Neural progenitor cell (in vitro differentiated cells): ENCODE measurements at regions not wholly inside any gene's neighbourhood (a gene's known extent, or its start where the extent isn't known, plus 50 kb on each side); places are given as distances from the start of the nearest gene placed in this dataset.

Experiments
- DNase-seq: peaks from one replicate; pipeline ENCODE4 v3.0.0-alpha.2; 2016; ENCODE audit warnings: low spot score
- H2AFZ ChIP-seq: fragments of 200-600 bp; sonication (generic); replicated peaks from 2 replicates; pipeline ENCODE4 v1.6.1; 2016; ENCODE audit warnings: antibody characterized with exemption
- H3F3A ChIP-seq: fragments of 200-600 bp; sonication (generic); 2 replicates; pipeline ENCODE4 v1.6.1; 2016; ENCODE audit warnings: antibody characterized with exemption, low read depth
- H3K27ac ChIP-seq: fragments of 200-600 bp; sonication (generic); 2 replicates; pipeline ENCODE4 v1.5.1; 2016; ENCODE audit warnings: mild to moderate bottlenecking
- H3K27me3 ChIP-seq: fragments of 200-600 bp; sonication (generic); 2 replicates; pipeline ENCODE4 v1.6.1; 2016; ENCODE audit warnings: mild to moderate bottlenecking, moderate library complexity
- H3K36me3 ChIP-seq: fragments of 200-600 bp; sonication (generic); 2 replicates; pipeline ENCODE4 v1.5.1; 2016
- H3K4me1 ChIP-seq: fragments of 200-600 bp; sonication (generic); 2 replicates; pipeline ENCODE4 v1.6.1; 2016; ENCODE audit warnings: mixed run types
- H3K4me2 ChIP-seq: fragments of 200-600 bp; sonication (generic); 2 replicates; pipeline ENCODE4 v1.6.1; 2016
- H3K4me3 ChIP-seq: fragments of 200-600 bp; sonication (generic); 2 replicates; pipeline ENCODE4 v1.5.1; 2016
- H3K79me2 ChIP-seq: fragments of 200-600 bp; sonication (generic); 2 replicates; pipeline ENCODE4 v1.6.1; 2016; ENCODE audit warnings: low read depth
- H3K9ac ChIP-seq: fragments of 200-600 bp; sonication (generic); 2 replicates; pipeline ENCODE4 v1.6.1; 2016
- H3K9me3 ChIP-seq: fragments of 200-600 bp; sonication (generic); 2 replicates; pipeline ENCODE4 v1.5.1; 2016; ENCODE audit warnings: low read depth
- H4K20me1 ChIP-seq: fragments of 200-600 bp; sonication (generic); 2 replicates; pipeline ENCODE4 v1.6.1; 2016; ENCODE audit warnings: low read depth
- H3K27ac Mint-ChIP-seq: 3 replicates; pipeline ENCODE4 v1.8.0; 2021; ENCODE audit warnings: mixed read lengths
- H3K27me3 Mint-ChIP-seq: 2 replicates; pipeline ENCODE4 v1.8.0; 2022; ENCODE audit warnings: low read depth, mild to moderate bottlenecking, inconsistent platforms, moderate library complexity, mixed read lengths; ENCODE audit not compliant: insufficient read depth
- H3K36me3 Mint-ChIP-seq: 3 replicates; pipeline ENCODE4 v1.8.0; 2021; ENCODE audit warnings: mixed read lengths
- H3K4me1 Mint-ChIP-seq: 3 replicates; pipeline ENCODE4 v1.8.0; 2021; ENCODE audit warnings: mixed read lengths
- H3K4me3 Mint-ChIP-seq: 3 replicates; pipeline ENCODE4 v1.8.0; 2021; ENCODE audit warnings: mild to moderate bottlenecking, moderate library complexity, mixed read lengths
- H3K9me3 Mint-ChIP-seq: 3 replicates; pipeline ENCODE4 v1.8.0; 2020; ENCODE audit warnings: mixed read lengths
- CTCF ChIP-seq: fragments of 200-600 bp; sonication (generic); IDR thresholded peaks from 2 replicates; pipeline ENCODE4 v1.5.1; 2017; ENCODE audit warnings: antibody characterized with exemption, mild to moderate bottlenecking
- EZH2 ChIP-seq: fragments of 200-600 bp; sonication (generic); IDR thresholded peaks from 2 replicates; pipeline ENCODE4 v1.6.1; 2017; ENCODE audit warnings: antibody characterized with exemption, mild to moderate bottlenecking, moderate library complexity
- EZH2phosphoT487 ChIP-seq: fragments of 200-600 bp; sonication (generic); IDR thresholded peaks from 2 replicates; pipeline ENCODE4 v1.6.1; 2017; ENCODE audit warnings: antibody characterized with exemption

- H3K27ac ChIP-seq = no peak overlapping the region
- no peak for TF ChIP-seq EZH2
- TF ChIP-seq CTCF = no peak
- TF ChIP-seq EZH2phosphoT487 = no peak
- no peaks in the 10 kb centered on the region for H3K27me3 ChIP-seq
- H3K9ac ChIP-seq = no peak overlapping the region
- Mint-ChIP-seq H3K36me3 (no peaks in the 10 kb centered on the region), H3K9me3 (no peaks in the 10 kb centered on the region), H3K4me3 (no peak overlapping the region), H3K4me1 (peaks cover 3% of the 10 kb centered on the region), H3K27ac (no peak overlapping the region), H3K27me3 (no peaks in the 10 kb centered on the region)
- H3K9me3 ChIP-seq = no peaks in the 10 kb centered on the region
- H3F3A ChIP-seq = no peaks in the 10 kb centered on the region
- H4K20me1 ChIP-seq = no peaks in the 10 kb centered on the region
- no peaks in the 10 kb centered on the region for H3K36me3 ChIP-seq
- no peaks in the 10 kb centered on the region for H3K4me1 ChIP-seq
- H2AFZ ChIP-seq = peak overlapping the region; percentile 51
- H3K4me3 ChIP-seq = no peak overlapping the region
- DNase-seq = no peak
- H3K4me2 ChIP-seq = no peak overlapping the region
- no peaks in the 10 kb centered on the region for H3K79me2 ChIP-seq
Measured at GRCh38 chr16:59880611-59881010, 1146.5 kb upstream of the GOT2 start.

- Histone ChIP-seq H3K27me3 (no peaks in the 10 kb centered on the region), H3K36me3 (no peaks in the 10 kb centered on the region), H3F3A (no peaks in the 10 kb centered on the region), H3K9me3 (no peaks in the 10 kb centered on the region), H3K4me2 (no peak overlapping the region), H3K79me2 (no peaks in the 10 kb centered on the region), H3K27ac (no peak overlapping the region), H3K4me1 (no peaks in the 10 kb centered on the region), H2AFZ (peak overlapping the region; percentile 53), H4K20me1 (no peaks in the 10 kb centered on the region), H3K9ac (no peak overlapping the region), H3K4me3 (no peak overlapping the region)
- Mint-ChIP-seq H3K27ac (no peak overlapping the region), H3K27me3 (no peaks in the 10 kb centered on the region), H3K36me3 (no peaks in the 10 kb centered on the region), H3K4me1 (peaks cover 6% of the 10 kb centered on the region), H3K9me3 (no peaks in the 10 kb centered on the region), H3K4me3 (no peak overlapping the region)
- DNase-seq = no peak
- no peak for TF ChIP-seq EZH2
Measured at GRCh38 chr16:59878999-59879398, 1144.9 kb upstream of the GOT2 start.

- no peaks in the 10 kb centered on the region for H3K36me3 Mint-ChIP-seq
- H3K27me3 ChIP-seq = no peaks in the 10 kb centered on the region
- H3K4me2 ChIP-seq = no peak overlapping the region
- H3K9ac ChIP-seq = no peak overlapping the region
- H3K4me1 ChIP-seq = no peaks in the 10 kb centered on the region
- no peak for TF ChIP-seq EZH2
- TF ChIP-seq EZH2phosphoT487 = no peak
- no peak for TF ChIP-seq CTCF
- H3K27ac Mint-ChIP-seq = no peak overlapping the region
- no peaks in the 10 kb centered on the region for H4K20me1 ChIP-seq
- H3K4me1 Mint-ChIP-seq = peaks cover 6% of the 10 kb centered on the region
- no peak overlapping the region for H3K27ac ChIP-seq
- H2AFZ ChIP-seq = peak overlapping the region; percentile 53
- H3K4me3 Mint-ChIP-seq = no peak overlapping the region
- H3K4me3 ChIP-seq = no peak overlapping the region
- no peak for DNase-seq
- H3K79me2 ChIP-seq = no peaks in the 10 kb centered on the region
- H3K36me3 ChIP-seq = no peaks in the 10 kb centered on the region
- H3K27me3 Mint-ChIP-seq = no peaks in the 10 kb centered on the region
- no peaks in the 10 kb centered on the region for H3K9me3 Mint-ChIP-seq
- no peaks in the 10 kb centered on the region for H3F3A ChIP-seq
- no peaks in the 10 kb centered on the region for H3K9me3 ChIP-seq
Measured at GRCh38 chr16:59878479-59878878, 1144.4 kb upstream of the GOT2 start.

- H3K4me1 Mint-ChIP-seq = no peaks in the 10 kb centered on the region
- H4K20me1 ChIP-seq = no peaks in the 10 kb centered on the region
- TF ChIP-seq EZH2phosphoT487 (no peak), CTCF (no peak), EZH2 (no peak)
Measured at GRCh38 chr16:59864981-59865666, 1131.0 kb upstream of the GOT2 start.

More at GRCh38 chr16:59864981-59865666, 1131.0 kb upstream of the GOT2 start:
- H3K4me3 Mint-ChIP-seq = no peak overlapping the region
- no peaks in the 10 kb centered on the region for H3K27me3 Mint-ChIP-seq
- no peak overlapping the region for H3K4me3 ChIP-seq
- no peak for DNase-seq
- H3K79me2 ChIP-seq = no peaks in the 10 kb centered on the region
- H3K36me3 Mint-ChIP-seq = no peaks in the 10 kb centered on the region
- no peak overlapping the region for H3K9ac ChIP-seq
- H3K4me2 ChIP-seq = no peak overlapping the region
- no peaks in the 10 kb centered on the region for H3K9me3 Mint-ChIP-seq
- H3K27ac ChIP-seq = no peak overlapping the region
- no peaks in the 10 kb centered on the region for H3K27me3 ChIP-seq
- no peaks in the 10 kb centered on the region for H3F3A ChIP-seq
- no peaks in the 10 kb centered on the region for H3K4me1 ChIP-seq
- H2AFZ ChIP-seq = no peak overlapping the region
- H3K27ac Mint-ChIP-seq = no peak overlapping the region
- no peaks in the 10 kb centered on the region for H3K9me3 ChIP-seq
- no peaks in the 10 kb centered on the region for H3K36me3 ChIP-seq
